GM21723 (cell line): ENCODE measurements at regions not wholly inside any gene's neighbourhood (a gene's known extent, or its start where the extent isn't known, plus 50 kb on each side); places are given as distances from the start of the nearest gene placed in this dataset.

Experiments
- ATAC-seq: cut with Tn5 transposase; IDR thresholded peaks from one replicate; pipeline ENCODE4 v1.9.1; 2021; ENCODE audit warnings: mild to moderate bottlenecking, moderate library complexity; ENCODE audit not compliant: unreplicated experiment

- ATAC-seq: no peak
These were observed 109.3 kb downstream of the ZIC5 start for GRCh38 chr13:99862244-99862643.

DNA sequence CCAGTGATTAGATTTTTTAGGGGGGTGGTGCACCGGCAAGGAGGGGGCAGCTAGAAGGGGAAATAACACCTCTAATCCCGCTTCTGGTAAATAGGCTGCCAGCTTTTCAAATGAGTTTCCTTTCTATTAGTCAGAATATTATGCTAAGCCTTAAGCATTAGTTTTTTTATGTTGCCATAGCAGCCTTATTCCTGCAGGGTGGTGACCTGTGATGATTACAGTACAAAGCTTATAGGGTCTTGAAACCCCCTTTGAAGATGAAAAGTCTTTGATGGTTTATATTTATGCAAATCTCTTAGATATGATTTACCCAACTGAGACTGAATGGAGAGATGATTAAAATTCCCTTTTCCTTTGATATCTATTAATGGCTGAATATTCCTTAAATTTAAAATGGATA is 109.8 kb downstream of the ZIC5 start:
- no peak for ATAC-seq

DNA sequence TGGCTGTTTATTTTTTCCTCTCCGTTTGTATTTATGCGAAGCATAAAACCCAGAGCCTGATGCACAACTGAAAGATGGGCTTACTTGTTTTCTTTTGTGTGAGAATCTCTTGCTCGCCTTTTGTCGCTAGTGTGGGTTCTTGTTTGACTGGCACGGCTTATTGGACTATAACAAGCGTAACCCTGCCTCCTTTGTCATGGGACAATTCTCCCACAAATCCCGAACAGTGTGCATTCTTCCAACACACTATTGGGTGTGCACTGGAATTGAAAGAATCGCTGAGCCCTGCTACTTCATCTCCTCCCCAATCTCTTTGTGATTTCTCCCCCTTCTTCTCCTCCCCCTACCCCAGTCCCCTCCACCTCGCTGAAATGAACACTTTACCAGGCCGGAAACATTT is 110.8 kb downstream of the ZIC5 start:
- ATAC-seq: no peak

GRCh38 chr13:99859178-99860177 is 112.1 kb downstream of the ZIC5 start:
- ATAC-seq: peak; percentile 94

DNA sequence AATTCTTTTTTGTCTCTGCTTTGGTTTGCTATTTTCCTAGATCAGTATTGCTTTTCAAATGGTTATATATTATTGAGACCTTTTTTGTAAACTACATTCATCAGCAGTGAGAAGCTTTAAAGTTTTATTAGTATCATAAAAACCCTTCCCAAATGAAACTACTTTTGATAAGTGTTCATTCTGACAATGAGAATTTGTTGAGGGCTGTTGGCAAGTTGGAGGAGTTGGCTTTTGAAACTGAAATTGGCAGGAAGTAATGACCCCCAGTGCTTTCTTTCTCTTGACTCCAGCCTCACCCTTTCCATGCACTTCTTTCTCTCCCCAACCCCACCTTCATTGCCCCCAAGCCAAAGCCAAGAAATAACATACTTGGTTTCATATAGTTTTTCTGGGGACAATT is 113.8 kb downstream of the ZIC5 start:
- ATAC-seq: no peak

DNA sequence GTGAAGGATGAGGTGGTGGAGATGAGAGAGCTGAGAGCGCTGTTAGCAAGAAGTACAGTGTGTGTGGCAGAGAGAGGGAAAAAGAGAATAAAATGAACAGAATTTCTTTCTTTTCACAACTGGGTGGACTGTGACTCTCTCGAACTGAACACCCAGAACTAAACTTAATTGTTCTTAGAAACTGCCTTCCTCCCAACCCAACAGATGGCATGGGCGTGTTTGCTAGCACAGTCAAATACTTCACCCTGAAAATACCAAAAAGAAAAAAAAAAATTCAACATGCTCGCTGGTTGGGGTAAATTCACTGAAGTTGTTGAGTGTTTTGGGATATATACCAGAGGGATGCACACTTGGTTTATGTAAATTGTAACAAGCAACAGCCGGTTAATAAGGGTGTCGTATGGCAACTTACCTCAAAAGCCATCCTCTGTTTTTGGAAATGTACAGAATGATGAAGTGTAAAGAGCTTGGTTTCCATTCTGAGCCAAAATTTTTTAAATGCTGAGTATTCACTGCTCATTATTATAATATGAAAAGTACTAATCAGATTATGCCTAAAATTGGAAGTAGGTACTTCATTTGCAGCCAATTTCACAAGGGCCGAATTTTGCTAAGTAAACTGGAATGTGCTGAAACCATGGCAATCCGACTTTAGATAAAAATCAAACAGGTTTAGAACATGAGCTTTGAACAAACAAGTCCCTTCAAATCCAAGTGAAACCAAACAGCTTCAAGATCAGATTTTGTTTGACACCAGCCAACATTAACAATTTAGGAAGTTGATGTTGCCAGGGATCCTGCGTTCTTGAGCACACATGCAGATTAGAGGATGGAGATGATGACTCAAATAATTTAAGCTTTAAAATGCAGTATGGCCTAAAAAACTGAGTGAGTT is 115.8 kb downstream of the ZIC5 start:
- no peak for ATAC-seq

- no peak for ATAC-seq
These were observed 117.2 kb downstream of the ZIC5 start for GRCh38 chr13:99854366-99854765.

DNA sequence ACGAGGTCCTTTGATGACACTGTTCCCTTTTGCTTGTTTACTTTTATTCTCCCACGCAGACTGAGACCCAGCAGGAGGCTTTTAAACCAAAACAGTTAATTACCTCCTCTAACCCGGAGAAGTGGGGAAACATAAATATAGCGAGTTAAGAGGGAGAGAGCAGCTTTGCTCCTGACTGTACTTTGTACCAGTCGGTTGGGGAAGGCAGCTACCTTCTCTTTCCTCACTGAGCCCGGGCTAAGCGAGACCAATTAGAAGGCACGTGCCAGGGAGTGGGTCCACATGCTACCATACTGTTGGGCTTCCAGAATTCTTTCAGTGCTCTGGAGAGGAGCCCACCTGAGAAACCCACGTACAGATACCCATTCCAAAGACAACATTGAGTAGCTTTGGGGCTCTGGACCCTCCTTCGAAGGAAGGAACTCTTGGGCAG is 124.2 kb downstream of the ZIC5 start:
- ATAC-seq: no peak

GRCh38 chr13:99845161-99845874 is 126.2 kb downstream of the ZIC5 start:
- no peak for ATAC-seq

DNA sequence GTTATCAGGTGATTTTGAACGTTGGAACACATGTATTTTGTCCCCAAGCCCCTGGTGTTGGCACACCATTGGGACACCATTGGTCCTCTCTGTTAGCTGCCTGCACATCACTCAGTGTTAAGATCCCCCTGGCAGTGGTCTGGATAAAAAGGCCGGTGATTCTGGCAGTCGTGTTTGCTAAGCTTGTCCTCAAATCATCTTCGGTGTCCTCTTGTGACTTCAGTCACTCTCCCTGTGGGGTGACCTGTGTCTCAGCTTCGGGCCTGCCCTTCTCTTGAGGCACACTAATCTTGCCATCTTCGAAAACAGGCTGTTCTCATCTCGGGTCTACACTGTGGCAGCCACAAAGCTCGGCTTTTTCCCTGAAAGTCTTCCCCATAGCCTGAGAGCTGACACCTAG is 127.1 kb downstream of the ZIC5 start:
- no peak for ATAC-seq

- no peak for ATAC-seq
These were observed 127.7 kb downstream of the ZIC5 start for GRCh38 chr13:99843872-99844271.

DNA sequence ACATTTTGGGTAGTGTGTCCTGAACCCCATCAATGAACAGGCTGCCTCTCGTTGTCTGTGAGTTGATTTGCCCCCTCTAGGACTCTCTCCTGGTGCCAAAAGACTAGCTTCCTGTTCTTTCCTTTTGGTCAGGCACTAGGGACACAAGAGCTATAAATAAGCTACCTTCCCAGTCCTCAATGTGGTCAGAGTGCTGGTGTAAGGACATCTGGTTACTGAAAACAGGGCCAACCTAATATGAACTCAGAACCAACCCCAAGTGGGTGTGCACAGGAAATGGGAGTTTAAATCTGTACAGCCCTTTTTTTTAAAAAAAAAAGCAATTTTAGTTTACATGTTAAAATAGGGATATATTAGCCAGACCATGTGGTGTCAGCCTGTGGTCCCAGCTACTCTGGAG is 129.2 kb downstream of the ZIC5 start:
- ATAC-seq: no peak

- ATAC-seq: no peak
These were observed 135.3 kb downstream of the ZIC5 start for GRCh38 chr13:99836291-99836690.

GRCh38 chr13:99835442-99835841 is 136.1 kb downstream of the ZIC5 start:
- no peak for ATAC-seq

- ATAC-seq: no peak
These were observed 137.3 kb downstream of the ZIC5 start for GRCh38 chr13:99834246-99834645.

- ATAC-seq: no peak
These were observed 139.2 kb downstream of the ZIC5 start for GRCh38 chr13:99832347-99832746.

GRCh38 chr13:99830931-99831330 is 140.6 kb downstream of the ZIC5 start:
- no peak for ATAC-seq

- no peak for ATAC-seq
These were observed 141.9 kb downstream of the ZIC5 start for GRCh38 chr13:99829593-99830239.

GRCh38 chr13:99829161-99829560 is 142.4 kb downstream of the ZIC5 start:
- ATAC-seq: no peak

- no peak for ATAC-seq
These were observed 142.8 kb downstream of the ZIC5 start for GRCh38 chr13:99828735-99829134.
